Stimulated activated CD8-positive, alpha-beta memory T cell treated with anti-CD3 and anti-CD28 coated beads, Interleukin-12 subunit alpha, Interleukin-12 subunit beta, amount 100 ng/mL, for 1 hour (primary cell): ENCODE measurements at regions not wholly inside any gene's neighbourhood (a gene's known extent, or its start where the extent isn't known, plus 50 kb on each side); places are given as distances from the start of the nearest gene placed in this dataset.
A peak's percentile ranks its signal among the peaks of the same experiment; 100 is the strongest.

ENCODE experiments used
- DNase-seq: peaks from one replicate; pipeline ENCODE4 v3.0.0-alpha.2; 2020; ENCODE audit warnings: low read depth

DNA sequence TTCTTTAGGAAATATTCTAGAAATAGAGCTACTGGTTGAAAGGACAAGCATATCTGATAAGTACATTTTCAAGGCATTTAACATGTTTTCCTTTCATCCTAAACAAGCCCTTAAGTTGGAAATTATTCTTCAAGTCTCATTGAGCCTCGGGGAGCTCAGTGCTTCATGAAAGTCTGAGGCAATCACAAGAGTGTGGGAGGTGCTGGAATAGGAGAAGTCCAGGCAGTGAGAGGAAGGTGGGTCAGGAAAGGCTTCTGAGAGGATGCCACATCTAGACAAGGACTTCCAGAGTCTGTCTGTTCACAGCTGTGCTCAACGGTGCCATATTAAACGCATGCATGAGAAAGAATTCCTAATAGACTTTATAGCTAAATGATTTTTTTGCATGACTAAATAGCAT lies 69.8 kb downstream of the CD83 start:
- no peak for DNase-seq

DNA sequence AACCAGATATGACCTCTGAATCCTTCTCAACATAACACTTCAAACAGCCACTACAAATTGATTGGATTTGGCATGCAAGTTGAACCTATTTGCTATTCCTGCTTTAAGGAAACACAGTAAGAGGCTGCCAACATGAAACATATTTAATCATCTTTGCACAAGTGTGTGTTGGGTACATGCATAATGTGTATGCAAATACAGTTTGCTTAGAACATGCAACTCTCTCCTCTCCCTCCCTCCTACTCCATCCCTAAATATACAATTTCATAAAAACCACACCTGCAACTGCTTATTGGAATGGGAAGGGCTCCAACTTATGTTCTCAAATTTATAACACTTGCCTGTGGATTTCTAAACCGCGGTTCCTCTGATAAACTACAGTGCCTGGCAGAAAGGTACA lies 71.5 kb downstream of the CD83 start:
- DNase-seq: no peak

DNA sequence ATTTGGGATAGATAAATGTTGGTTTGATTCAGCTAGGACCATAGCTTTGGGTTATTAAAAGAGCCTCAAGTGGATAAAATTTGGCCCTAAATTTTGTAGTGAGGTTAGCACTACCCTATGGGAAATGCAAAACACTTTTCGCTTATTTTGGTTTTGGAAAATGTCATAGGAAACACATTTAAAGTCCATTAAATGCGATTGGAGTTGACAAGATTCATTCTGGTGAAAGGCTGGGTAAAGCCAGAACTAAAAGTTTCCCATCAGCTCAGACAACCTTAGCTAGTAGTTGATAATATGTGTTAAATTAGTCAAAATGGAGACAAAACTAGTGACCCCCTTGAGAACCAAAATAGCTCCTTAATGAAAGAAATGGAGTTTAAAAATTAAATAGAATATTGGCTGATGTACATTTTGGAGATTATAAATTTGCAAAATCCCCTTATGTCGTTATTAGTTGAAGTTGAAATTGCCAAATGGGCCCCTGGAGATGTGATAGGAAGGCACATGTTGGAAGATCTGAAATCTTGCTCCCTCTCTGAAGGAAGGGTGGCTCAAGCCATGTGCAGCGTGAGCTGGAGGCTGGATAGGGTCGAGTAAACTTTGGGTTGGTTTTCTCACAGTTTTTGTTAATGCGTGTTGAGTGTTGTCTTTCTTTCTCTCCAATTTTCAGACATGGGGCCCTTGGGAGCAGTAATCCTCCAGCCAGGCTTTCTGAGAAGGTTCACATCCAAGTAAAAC lies 72.8 kb downstream of the CD83 start:
- DNase-seq: no peak

DNA sequence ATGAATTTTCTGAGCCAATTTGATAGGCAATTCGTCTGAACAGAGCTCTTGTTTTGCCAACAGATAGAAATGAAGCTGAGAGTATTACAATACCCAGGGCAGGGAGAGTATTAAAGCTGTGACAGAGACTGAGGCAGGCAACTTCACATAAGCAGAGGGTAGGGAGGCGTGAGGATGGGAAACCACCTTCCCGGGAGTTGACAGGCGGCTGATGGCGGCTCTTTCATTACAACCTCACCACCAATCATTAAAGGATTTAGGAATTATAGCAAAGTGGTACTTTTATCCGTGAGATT lies 73.3 kb downstream of the CD83 start:
- no peak for DNase-seq

DNA sequence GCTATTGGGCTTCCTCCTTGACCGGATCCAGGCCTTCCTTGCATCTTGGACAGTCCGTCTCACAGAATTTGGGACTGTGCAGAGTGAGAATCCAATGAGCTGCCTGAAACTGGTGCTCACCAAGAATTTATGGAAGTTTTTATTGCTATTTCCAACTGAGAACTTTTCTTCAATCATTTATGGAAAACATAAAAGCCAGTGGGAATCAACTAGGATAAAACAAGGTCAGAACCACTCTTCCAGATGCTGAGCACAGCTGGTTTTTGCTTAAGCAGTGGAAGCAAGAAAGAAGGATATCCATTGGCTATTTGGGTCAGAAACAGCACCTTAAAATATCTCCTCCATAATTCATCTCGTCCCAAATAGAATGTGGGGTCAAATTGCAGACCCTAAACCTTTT lies 74.2 kb downstream of the CD83 start:
- no peak for DNase-seq

DNA sequence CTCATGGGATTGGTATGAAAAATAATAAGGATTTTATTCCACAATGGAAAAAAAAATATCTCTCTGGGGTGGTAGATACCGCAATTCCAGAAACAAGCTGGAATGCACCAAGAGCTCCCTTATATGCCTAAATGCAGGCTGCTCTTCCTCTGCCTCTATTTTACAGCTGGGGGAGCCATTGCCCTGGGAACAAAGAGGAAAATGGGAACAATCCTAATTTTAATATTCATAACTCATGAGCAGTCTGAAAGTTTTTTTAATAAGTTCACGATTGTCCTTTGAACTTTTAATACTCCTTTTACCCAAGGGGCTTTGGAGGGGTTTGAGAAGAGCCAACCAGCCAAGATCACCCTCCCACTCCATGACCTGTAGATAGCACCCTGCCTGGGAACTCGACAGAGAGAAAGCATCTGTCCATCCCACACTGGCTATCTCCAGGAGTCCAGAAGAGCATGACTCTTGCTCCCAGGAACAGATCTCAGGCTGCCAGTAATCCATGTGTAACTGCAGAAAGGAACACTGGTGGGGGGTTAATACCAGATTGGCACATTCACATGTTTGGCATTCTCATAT lies 74.7 kb downstream of the CD83 start:
- no peak for DNase-seq

DNA sequence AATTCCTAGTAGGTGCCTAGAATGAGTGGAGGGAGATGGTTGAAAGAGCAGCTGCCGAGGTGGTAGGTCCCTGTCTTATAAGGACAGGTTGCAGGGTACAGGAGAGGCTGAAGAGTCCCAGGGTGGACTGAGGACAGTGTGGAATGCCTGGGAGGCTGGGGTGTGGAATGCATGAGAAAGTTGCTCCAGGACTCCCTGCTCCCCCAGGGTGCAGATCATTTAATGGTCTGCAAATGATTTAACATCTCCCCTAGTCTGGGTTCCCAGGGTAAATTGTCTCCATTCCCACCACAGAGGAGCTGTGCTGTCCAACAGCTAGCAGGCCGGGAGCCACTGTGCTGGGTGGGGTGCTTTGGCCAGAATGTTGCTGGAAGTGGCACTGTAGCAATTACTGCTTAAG lies 76.0 kb downstream of the CD83 start:
- DNase-seq: no peak

DNA sequence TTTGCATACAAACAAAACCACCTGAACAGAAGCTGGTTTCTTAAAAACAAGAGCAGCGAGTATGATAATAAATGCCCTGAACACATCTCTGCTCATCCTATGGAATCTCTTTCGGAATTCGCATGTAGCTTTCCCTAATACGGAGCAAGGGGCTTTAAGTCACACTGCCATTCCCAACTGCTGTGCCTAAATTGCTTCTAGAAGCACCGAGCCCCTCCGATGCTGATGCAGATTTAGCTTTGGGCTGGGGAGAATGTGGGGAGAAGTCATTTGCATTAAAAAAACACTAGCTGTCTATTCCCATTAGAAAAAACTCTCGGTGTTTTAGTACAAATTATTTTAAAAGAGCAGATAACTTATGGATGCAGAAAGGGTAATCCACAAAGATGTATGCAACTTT lies 76.9 kb downstream of the CD83 start:
- no peak for DNase-seq

DNA sequence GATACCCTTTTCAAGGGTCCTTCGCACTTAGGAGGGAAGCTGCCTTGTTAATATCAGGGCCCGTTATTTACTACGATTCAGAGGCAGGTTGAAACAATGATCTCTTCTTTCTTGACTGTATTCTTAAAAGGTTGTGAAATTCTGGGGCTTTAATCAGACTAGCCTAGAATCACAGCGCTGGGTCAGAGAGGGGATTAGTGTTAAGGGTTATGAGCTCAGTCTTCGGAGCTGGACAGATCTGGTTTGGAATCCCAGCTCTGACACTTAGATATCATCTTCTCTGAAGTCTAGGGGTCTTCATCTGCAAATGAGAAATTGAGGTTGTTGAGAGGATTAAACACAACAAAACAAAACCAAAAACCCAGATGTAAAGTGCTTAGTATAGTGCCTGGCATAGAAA lies 77.4 kb downstream of the CD83 start:
- no peak for DNase-seq

DNA sequence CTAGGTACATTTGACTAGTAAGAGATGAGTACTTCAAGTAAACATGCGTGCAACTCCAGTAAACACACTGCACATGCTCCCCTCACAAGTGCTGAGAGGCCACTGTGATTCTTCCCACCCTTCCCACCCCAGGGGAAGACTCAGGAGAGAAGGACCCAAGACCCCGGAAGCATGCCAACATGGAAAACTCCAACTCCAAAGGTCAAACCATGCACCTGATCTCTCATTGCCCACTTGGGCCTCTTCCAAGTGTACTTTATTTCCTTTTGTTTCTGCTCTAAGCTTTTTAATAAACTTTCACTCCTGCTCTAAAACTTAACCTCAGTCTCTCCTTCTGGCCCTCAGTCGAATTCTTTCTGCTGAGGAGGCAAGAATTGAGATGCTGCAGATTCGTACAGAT lies 78.5 kb downstream of the CD83 start:
- DNase-seq: no peak

DNA sequence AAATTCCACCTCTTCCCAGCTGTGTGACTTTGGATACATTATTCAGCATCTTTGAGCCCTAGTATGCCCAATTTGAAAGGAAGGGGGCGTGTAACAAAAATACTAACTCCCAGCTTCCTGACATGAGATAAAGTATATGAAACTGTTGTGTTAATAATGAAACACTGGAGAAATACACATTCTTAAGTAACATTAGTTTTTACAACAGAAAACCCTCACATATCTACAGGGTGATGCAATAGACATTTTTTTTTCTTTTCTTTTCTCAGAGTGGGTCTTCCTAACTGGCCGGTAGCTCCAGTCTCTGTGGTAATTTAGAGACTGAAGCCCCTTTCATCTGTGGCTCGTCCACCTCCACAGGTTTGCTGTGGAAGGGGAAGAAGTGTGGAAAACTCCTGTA lies 79.5 kb downstream of the CD83 start:
- no peak for DNase-seq

DNA sequence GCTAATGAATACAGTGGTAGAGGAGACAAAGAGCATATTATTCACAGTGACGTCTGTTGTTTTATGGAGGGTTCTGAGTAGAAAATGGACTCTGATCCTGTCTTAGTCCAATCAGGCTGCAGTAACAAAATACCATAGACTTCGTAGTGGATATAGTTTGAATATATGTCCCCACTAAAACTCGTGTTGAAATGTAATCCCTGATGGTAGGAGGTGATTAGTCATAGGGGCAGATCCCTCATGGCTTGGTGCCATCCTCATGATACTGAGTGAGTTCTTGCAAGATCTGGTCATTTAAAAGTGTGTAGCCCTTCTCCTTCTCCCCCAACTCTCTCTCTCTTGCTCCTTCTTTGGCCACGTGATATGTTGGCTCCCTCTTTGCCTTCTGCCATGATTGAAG lies 82.5 kb downstream of the CD83 start:
- no peak for DNase-seq

DNA sequence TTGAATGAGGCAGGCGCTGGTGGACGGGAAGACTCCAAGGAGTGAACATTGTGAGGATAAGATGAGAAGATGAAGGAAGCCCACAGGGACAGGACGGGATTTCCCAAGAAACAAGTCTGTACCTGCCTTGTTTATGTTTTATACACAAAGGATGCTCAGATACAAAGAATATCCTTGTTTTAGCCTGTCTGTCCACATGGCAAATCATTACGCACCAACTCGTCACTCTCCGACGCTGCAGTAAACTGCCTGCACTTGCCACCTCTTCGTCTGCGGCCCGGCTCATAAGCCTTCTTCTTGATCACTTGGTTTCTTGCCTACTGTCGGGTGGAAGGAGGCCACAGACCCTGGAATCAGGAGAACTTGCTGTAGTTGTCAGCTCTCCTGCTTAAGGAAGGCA lies 85.4 kb downstream of the CD83 start:
- DNase-seq: no peak

DNA sequence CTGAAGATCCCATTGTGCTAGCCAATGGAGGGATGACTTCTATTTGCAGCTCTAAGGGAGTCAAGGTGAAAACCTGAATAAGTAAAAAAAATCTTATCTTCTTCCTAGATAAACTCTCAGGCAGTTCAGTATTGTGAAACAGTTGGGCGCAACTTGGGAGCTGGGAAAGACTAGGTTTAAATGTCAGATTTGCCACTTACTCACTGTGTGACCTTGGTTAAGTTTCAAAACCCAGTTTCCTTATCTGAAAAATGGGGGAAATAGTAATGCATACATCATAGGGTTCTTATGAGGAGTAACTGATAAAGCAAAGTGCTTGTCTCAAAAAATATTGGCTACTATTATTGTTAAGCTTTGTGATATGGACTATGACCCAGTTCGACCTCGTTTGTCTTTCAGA lies 88.8 kb downstream of the CD83 start:
- no peak for DNase-seq

DNA sequence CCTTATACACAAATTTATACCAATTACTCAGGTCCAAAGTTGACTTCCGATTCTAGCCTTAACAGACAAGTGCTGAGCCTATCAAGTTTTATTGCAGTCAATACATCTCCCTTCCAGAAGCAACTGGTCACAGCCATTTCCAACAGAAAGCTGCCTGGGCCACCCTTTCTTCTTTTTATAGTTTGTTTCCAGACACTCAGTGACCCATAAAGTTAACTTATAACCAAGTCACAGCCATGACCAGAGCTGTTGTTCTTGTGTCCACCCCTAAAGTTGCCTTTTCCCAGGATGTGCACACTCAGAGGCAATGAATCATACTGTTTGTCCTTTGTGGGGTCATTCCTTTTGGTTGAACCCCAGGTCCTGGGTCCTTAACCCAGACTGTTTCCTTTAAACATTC lies 89.9 kb downstream of the CD83 start:
- DNase-seq: no peak

DNA sequence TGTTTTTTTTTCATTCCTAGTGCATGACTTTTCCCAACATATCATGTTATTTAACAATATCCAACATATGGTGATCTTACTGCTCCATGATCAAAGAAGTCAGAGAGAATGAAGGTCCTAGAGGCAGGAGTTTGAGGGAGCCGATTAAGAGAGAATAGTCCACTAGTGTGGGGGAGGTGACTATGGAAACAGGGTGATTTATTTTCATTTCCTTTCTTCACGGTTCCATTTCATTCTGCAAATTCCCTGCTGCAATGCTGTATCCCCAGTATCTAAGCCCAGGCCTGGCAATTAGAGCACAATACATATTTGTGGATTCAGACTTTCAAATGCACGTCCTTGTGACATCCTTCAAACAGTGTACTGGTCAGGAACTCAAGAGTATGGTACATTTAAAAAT lies 91.4 kb downstream of the CD83 start:
- no peak for DNase-seq

DNA sequence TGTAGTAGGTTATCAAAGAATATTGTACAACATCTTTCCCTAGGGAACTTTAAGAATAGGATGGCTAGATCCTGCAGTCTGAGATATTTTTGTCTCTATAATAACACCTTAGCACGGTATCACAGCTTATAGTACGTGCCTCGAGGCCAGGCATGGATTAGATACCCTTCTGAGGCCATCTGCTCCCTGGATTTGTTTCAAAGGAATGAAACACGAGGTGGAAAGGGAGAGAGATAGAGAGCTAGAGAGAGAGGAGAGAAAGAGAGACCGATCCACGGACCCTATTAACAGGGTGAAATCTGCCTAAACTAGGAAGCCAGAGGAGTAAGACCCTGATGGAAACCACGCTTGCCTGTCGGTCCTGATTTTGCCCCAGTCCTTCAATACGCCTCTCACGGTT lies 92.5 kb downstream of the CD83 start:
- DNase-seq: no peak

DNA sequence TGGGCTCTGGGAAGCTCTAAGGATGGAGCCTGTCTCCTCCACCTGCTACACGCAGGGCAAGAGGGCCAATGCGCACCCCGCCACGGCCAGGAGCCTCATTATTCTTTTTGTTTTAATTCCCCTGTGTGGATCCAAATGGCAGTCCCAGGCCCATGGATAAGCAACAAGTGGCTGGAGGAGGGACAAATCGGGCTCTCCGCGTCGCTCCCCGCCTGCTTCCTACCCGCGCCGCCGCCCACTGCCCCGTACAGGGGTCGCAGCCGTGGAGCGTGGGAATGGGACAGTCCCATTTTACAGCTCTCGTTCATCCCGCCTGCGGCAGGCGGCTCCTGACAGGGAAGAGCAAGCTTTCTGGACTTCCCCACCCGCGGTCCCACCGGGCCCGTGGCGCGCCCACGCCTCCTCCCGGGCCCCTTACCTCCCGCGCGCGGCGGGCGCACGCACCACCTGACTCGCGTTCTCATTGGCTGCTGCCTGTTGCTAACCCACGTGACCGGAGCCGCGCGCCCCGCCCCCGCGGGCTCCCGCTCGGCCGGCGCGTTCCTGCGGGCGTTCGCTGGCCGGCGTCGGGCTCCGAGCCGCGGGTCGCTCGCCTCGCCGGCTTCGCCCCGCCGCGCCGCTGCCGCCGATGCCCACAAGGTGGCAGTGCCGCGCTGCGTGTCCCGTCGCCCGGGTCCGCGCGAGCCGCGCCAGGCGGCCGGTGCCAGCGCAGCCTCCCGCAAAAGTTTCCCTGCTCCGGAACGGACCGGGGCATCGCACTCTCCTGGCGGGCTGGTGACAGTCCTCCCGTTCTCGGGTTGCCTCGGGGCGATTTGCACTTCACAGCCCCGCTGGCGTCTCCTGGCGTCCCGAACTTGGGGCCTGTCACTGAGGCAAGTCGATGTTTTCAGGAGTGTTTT lies 93.3 kb downstream of the CD83 start:
- peak; percentile 73 for DNase-seq

DNA sequence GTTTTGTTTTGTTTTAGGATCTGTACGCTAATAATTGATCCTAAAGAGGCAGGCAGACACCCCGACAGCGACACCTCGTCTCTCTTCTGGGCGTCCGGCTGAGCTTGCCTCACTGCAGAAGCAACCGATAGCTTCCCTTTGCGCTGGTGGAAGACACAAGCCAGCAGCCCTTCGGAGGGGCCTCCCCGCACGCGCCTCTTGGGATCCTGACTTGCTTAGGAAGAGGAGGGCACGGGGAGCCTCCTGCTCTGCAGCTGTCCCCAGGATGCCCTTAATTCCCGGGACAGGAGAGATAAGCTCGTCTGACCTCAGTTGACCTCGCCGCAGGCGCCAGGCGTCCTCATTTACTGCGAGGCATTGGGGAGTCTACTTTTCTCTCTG lies 94.0 kb downstream of the CD83 start:
- no peak for DNase-seq

DNA sequence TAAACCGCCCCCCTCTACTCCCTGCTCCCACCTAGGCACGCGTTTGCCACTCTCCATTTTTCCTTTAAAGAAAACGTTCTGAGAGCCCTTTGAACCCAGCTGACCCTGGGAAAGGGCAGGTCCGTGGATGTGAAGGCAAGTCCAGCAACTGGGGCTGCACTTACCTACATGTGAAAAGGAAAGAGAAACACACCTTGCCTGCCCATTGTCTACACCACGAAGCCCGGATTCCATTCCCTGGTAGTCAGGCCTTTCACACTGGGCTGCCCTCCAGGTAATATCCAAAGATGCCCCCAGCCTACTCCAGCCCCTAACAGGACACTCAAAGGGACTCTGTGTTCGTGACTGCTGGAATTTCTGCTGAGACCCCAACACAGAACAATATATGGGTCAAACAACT lies 94.4 kb downstream of the CD83 start:
- no peak for DNase-seq

DNA sequence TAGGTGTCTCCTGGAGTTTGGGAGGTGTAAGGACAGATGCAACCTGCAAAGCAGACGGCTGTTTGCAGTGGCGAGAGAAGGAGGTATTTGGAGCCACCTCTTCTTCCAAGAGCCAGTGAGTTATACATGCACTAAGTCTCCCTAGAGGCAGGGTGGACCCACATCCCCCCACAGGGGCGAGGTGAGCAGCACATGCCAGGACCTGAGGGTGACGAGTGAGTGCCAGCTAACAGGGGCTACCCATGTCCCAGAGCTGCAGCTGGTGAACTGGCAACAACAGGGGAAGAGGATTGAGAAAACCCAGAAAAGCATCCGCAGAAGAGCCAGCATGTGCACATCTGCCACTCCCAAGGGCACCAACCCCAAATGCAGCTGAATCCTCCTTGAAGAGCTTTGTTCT lies 95.1 kb downstream of the CD83 start:
- DNase-seq: no peak

DNA sequence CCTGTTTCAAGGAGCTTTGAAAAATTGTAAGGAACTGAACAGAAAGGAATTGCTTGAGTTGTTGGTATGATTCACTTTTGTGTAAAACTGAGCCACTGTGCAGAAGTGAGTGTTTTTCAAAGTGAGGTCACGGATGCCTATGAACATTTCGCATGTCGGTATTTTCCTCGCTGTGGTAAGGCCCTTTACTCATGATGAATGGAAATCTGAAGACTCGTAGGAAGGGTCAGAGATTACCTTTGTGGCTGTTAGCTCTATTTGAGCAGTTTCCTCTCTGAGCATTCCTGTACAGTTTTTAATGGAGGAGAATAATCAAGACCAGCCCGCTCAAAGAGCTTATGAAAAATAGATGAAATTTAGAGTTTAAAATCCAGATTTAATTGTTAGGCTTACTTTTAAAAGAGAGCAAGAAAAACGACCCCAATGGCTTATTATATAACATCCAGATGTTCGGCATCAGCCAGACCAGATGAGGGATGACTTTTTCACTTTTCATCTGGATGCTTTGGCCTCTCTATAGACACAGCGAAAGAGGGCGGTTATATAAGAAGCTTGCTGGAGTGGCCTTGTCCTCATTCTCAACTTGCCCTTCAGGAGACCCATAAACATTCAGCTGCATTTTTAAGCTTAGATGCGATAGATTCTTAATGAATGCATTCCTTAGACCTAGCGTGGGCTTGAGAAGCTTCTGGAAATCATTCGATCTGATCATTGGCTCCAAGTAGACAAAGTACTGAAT lies 99.5 kb downstream of the CD83 start:
- no peak for DNase-seq
